HG02642 (cell line): ENCODE measurements at regions not wholly inside any gene's neighbourhood (a gene's known extent, or its start where the extent isn't known, plus 50 kb on each side); places are given as distances from the start of the nearest gene placed in this dataset.

Experiments
- ATAC-seq: cut with Tn5 transposase; IDR thresholded peaks from one replicate; pipeline ENCODE4 v1.9.1; 2021; ENCODE audit warnings: mild to moderate bottlenecking; ENCODE audit not compliant: unreplicated experiment, poor library complexity

DNA sequence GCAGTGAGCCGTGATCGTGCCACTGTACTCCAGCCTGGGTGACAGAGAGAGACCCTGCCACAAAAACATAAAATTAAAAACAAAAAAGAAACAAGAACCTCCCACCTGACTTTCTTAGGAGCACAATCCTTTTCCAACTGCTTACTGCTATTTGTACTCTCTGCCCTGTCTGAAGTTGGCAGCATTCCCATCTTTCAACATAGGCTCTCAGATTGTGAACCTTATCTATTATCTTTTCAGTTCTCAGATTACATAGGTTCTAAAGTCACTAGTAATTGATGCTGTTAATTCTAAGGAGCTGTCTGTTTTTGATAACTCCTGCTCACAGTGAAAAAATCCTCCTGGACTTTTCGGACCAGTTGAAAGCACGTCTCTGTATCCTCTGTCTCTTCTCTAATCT, 812.2 kb upstream of the CT83 start:
- no peak for ATAC-seq
